ENCODE measurements at regions not wholly inside any gene's neighbourhood (a gene's known extent, or its start where the extent isn't known, plus 50 kb on each side); places are given as distances from the start of the nearest gene placed in this dataset.

DNA sequence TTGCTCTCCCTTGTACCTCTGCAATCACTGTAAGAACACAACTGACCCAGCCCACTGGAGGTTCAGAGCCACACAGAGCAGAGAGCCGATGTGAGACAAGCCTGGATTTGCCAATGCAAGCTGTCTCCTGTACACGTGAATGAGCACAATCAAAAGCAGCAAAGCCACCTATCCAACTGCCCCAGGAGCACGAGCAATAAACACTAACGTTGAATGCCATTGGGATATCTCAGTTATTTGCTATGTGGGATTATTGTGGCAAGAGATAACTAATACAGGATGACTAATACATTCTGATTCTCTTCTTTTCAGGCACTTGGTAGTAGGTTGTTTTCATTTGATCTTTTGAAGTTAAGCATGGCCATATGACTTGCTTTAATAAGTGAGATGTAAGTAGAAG lies 85.2 kb upstream of the FAM216B start:
- no peak for TF ChIP-seq POLR2A (IDR thresholded peaks at IDR 0.05; ENCODE audit: low read length)
- TF ChIP-seq GATA1 (IDR thresholded peaks at IDR 0.05; ENCODE audit: low read depth, low read length): no peak
